C4-2B (cell line): ENCODE measurements at regions not wholly inside any gene's neighbourhood (a gene's known extent, or its start where the extent isn't known, plus 50 kb on each side); places are given as distances from the start of the nearest gene placed in this dataset.

Experiments used
- CTCF ChIP-seq: fragments of 450-650 bp; conservative IDR thresholded peaks from 2 replicates; pipeline ENCODE4 v1.5.1; 2017; ENCODE audit warnings: mild to moderate bottlenecking
- ZFX ChIP-seq: fragments of 450-650 bp; IDR thresholded peaks from 2 replicates; pipeline ENCODE4 v1.6.1; 2017

DNA sequence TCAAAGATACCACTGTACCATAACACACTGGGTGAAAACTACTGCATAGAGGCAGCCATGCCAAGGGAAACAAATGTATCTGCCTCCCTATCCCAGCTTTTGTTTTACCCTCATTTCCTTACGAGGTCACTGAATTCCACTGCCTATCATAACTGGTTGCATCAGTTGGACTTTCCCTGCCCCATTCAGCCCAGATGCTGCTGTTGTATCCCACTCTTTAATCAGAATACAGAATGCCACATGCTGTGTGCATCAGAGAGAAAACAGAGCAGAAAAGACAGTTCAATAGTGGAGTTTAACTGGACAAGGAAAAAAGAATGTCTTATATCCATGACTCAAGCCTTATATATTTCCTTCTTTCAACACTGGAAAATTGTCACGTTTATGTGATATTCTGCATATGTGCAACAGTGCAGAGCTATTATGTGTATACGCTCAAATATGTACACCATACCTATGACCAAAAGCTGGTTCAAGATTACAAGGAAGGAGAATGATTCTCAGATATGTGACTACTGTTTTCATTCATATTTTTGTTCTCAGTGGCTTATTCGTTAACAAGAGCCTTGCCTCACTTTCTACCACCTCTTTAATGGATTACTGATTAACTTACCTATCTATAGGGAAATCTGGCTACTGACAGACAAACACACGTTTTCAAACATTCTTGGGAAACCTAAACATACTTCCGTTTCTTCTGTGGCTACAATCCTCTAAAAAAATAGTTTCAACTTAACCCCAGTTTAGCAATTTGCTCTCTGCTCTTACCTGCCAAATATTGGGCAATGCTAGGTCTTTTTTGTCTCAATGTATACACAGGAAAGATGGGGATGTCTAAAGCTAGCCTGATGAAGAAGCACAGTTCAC lies 378.9 kb downstream of the SMARCA1 start:
- TF ChIP-seq CTCF (no peak), ZFX (no peak)
